ENCODE measurements at regions not wholly inside any gene's neighbourhood (a gene's known extent, or its start where the extent isn't known, plus 50 kb on each side); places are given as distances from the start of the nearest gene placed in this dataset.
"Not testable (repeated sequence)": the region's sequence is repeated elsewhere in the genome, so short reads cannot be mapped to it uniquely, and the experiment has no call there.

DNA sequence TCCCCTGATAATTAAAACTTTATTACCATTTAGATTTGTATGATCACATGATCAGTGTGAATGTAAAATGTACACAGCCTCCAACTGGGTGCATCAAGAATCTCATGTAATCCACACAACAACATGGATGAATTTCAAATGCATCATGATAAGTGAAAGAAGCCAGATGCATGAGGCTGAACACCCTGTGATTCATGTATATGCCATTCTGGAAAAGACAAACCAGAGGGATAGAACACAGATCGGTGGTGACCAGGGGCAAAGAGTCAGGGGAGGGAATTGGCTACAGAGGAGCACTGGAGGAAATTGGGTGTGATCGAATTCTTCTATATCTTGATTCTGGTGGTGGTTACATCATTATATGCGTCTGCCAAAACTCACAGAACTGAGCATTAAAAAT lies 170.7 kb upstream of the SLC24A3 start:
- no peak for FAIRE-seq

GRCh38 chr20:19045371-19045770 lies 167.1 kb upstream of the SLC24A3 start:
- FAIRE-seq = no peak

DNA sequence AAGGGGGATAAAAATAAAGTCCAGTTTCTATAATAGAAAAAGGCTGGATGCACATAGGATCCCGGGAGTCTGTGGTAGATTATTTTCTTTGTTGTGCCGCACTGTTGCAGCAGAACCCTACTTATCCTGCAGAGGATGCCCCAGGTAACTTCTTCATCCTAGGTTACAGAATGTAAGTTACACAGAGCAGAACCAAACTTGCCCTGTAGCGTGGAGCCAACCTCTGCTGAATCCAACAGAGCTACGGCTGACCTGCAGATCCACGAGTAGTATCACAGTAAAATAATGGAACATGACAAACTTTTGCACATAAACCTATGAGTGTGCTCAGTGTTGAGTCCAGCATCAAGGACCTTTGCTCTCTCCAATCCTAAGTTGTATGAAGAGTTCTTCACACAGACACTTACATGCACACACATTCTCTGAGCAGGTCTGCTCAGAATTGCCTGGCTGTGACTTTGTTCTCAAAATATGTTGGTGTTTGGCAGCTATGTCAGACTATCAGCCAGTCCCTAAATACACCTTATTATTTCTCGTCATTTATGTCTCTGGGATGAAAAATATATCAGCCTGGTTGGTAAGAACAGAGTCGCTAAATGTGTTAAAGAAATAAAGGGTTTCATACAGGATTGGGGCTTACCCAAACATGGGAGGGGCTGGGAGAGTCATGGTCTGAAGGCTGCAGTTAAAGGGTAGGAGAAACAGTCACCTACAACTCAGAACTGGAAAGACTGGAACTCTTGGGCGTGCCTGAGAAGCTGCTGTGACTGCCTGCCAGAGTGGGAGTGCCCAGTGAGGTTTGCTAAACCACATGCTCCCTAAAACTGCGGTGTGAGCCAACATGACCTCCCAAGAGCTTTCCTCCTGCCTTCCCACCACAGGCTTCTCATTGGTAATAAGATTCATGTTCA lies 165.1 kb upstream of the SLC24A3 start:
- no peak for FAIRE-seq

GRCh38 chr20:19047951-19048296 lies 164.5 kb upstream of the SLC24A3 start:
- no peak for FAIRE-seq

GRCh38 chr20:19048995-19049501 lies 163.4 kb upstream of the SLC24A3 start:
- no peak for FAIRE-seq

GRCh38 chr20:19049514-19049913 lies 162.9 kb upstream of the SLC24A3 start:
- FAIRE-seq = no peak

GRCh38 chr20:19056909-19057308 lies 155.5 kb upstream of the SLC24A3 start:
- no peak for FAIRE-seq

- FAIRE-seq = not testable (repeated sequence)
Measured at GRCh38 chr20:19064788-19065187, 147.7 kb upstream of the SLC24A3 start.

DNA sequence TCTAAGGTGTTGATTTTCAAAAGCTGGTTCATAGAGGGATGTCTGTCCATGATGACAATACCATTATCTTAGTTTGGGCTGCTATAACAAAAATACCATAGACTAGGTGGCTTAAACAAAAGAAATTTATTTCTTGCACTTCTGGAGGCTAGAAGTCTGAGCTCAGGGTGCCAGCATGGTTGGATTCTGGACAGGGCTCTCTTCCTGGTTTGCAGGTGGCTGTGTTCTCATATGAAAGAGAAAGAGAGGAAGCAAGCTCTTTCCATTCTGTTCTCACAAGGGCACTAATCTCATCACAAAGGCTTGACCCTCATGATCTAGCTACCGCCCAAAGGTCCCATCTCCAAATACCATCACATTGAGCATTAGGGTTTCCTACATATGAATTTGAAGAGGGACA lies 144.5 kb upstream of the SLC24A3 start:
- FAIRE-seq = no peak

DNA sequence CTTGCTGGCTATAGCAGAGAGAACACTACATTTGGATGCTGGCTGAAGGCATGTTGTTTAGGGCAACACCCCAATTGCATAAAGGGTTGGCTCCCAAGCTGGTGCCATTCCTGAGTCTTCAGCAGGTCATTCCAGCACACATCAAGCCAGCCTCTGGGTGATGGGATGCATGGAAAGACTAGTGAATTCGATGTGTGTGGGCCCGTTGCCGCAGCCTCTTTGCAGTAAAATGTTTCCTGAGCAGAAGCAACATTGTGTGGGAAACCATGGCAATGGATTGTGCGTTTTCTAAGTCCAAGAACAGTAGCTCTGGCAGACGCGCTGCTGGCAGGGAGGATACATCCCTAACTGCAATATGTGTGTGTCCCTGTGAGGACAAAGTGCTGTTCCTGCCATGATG lies 142.4 kb upstream of the SLC24A3 start:
- no peak for FAIRE-seq

DNA sequence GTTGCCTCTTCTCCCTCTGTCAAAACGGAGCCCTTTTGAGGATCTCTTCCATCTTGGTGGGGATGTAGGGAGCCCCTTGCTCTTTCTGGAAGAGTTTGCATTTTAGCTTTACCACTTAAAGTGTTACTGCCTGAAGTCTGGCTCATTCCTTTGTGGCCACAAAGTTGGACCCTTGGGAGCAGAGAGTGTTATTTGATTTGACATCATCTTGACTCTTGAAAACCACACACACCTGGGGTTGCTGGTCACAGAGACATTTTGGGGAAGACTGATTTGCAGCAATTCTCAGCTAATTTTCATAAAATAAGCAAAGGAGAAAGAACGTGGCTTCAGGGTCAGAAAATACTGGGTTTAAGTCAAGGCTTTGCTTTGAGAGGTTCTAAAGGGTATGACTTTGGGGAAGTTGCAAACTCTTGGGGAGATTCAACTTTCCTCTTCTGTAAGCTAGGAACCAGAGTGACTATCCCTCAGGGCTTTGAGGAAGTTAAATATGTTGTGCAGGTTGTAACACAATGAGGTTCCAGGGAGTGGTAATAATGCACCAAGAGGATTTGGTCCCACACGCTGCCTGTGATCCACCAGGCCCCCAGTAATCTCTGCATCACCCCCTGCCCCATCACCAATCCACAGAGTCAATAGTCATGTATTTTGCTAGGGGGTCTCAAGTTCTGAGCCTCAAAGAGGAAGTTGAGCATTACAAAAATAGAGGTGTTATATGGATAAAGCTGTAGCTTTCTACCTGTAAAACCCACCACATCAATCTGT lies 141.6 kb upstream of the SLC24A3 start:
- no peak for FAIRE-seq

DNA sequence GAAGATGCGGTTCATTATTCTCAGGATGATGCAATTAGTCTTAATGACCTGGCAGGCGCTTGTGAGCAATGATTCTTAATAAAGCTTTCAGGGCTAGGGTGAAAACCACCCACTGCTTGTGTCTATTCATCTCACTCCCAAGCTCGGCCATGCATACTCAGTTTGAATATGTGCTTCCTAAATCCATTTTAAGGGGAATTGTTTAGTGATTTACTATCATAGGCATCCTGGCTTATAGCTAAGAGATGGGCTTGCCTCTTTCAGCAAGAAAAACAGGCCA lies 141.1 kb upstream of the SLC24A3 start:
- no peak for FAIRE-seq

GRCh38 chr20:19071902-19072498 lies 140.4 kb upstream of the SLC24A3 start:
- FAIRE-seq = no peak

- FAIRE-seq = no peak
Measured at GRCh38 chr20:19072988-19073387, 139.5 kb upstream of the SLC24A3 start.

GRCh38 chr20:19073584-19074218 lies 138.7 kb upstream of the SLC24A3 start:
- no peak for FAIRE-seq

GRCh38 chr20:19074356-19074755 lies 138.1 kb upstream of the SLC24A3 start:
- FAIRE-seq = no peak

- no peak for FAIRE-seq
Measured at GRCh38 chr20:19074828-19075516, 137.5 kb upstream of the SLC24A3 start.

DNA sequence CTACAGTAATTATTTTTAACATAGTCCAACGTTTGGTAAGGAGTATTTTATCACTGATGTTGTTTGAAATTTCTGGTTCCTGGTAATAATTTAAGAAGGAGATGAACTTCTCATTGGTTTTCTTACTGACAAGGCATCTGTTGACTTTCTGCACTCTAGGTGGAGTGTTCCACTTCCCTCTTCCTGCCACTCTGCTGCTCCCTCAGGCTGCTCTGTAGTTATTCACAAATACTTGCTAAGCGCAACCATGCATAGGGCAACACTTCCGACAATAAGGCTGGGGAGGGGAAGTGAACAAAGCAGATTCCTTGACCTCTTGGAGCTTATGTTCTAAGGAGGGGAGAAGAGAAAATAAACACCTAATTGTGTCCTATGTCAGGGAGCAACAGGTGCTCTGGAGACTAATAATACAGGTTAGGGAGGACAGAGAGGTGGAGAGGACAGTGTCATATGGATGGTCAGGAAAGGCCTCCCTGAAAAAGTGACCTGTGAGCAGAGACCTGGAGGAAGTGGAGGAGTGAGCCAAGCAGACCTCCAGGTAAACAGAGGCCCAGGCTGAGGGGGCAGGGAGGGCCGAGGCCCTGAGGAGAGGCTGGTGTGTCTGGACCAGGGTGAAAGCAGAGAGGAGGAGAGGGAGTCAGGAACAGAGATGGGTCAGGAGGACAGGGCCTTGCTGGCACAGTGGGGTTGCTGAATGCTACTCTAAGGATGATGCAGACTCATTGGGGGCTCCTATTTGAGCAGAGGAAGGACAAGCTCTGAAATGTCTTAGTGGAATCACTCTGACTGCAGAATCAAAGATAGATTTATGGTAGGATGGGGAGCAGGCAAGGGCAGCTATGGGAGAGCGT lies 134.8 kb upstream of the SLC24A3 start:
- FAIRE-seq = no peak

- no peak for FAIRE-seq
Measured at GRCh38 chr20:19078448-19079373, 133.7 kb upstream of the SLC24A3 start.

DNA sequence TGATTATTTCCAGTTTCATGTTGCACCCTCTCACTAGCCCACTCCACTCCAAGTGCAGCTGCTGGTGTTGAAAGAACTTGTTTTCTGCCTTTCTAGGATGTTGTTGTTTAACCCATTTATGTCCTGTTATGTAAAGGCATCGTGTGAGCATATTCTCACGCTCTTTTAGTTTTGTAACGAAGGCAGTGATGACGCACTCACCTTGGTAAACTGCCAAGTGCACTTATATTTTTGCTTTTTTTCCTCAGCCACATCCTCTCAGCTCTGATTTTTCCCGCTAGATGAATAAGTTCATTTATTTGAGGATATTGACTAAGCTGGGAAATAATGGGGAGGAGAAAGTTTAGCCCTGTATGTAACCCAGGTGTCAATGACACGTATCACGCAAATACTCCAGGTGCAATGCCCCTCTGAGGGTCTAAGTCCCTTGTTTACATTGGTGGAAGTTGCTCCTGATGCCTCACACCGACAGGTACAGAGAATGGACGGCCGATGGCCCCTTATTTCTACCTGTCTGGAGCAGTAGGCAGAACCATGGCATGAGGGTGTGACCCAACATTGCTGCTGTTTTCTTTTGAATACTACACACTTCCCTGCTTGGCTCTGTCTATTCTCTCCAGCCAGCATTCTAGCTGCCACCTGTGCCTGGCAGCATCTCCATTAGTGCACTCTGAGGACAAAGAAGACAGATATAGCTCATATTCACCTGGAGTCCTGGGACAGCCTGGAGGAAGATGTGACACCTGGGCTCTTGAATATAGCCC lies 132.7 kb upstream of the SLC24A3 start:
- no peak for FAIRE-seq

Data from islet of Langerhans (tissue), 1 donor.